SHP77 (cell line): ENCODE measurements at regions not wholly inside any gene's neighbourhood (a gene's known extent, or its start where the extent isn't known, plus 50 kb on each side); places are given as distances from the start of the nearest gene placed in this dataset.
A peak's percentile ranks its signal among the peaks of the same experiment; 100 is the strongest.
"Not testable (repeated sequence)": the region's sequence is repeated elsewhere in the genome, so short reads cannot be mapped to it uniquely, and the experiment has no call there.

Experiments used
- DNase-seq, 2 experiments: peaks; one replicate each; lab custom pipeline; 2025; lab: John Stamatoyannopoulos, UW

DNA sequence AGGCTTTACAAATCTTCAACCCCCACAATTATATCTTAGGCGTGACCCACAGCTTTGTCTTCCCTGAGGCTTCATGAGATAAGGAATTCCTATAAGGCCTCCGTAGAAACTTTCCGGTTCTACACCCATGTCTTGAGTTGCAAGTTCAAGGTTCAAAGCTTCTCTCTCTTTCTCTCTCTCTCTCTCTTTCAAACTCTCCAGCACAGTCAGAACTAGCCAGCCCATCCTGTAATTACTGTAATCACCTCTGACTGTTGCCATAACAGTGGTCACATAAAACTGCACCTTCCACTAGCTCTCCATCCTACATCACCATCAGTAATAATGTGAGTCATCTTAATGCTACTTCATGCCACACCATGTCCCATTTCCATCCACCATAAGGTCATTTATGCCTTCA is 90.0 kb upstream of the NFASC start:
- no peak for DNase-seq

DNA sequence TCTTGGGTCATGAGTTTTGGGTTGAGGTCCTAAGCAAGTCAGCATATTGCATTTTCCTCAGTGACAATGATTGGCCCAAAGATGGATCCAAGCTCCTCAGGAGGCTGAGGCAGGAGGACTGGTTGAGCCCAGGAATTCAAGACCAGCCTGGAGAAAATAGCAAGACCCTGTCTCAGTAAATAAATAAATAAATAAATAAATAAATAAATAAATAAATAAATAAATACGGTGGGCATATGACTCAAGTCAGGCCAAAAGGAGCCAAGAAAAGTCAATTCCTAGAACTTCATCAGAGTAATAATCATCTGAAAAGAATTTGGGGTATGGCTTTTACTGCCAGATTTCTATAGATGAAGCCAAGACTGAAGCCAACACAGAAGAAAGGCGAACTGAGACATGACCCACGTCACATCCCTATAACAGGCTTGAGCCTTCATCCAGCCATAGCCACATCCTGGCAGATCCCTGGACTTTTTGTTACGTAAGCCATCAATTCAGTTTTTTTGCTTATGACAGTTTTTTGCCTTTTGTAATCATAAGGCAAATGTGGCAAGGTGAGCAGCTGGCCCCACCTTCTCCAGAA is 88.5 kb upstream of the NFASC start:
- no peak for DNase-seq

- DNase-seq: not testable (repeated sequence)
Observed at GRCh38 chr1:204785023-204785422, 85.6 kb upstream of the NFASC start.

DNA sequence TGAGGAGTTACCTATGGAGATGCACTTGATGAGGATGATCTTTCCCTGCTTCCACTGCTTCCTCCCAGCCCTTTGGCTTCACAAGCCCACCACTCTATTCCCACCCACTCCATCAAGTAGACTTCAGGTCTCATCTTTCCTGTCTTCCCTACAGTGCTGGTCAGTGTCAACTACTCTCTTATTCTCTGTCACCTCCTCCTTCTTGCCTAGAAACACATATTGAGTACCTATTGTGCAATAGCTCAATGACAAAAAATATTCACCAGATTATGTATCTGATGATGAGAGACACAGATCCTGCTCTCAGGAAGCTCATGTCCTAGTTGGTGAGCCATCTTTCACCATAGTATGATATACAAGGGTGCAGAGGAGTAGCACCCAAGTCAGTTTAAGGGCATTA is 82.2 kb upstream of the NFASC start:
- no peak for DNase-seq

GRCh38 chr1:204791453-204792353 is 79.0 kb upstream of the NFASC start:
- DNase-seq: peak; percentile 56 to 64

DNA sequence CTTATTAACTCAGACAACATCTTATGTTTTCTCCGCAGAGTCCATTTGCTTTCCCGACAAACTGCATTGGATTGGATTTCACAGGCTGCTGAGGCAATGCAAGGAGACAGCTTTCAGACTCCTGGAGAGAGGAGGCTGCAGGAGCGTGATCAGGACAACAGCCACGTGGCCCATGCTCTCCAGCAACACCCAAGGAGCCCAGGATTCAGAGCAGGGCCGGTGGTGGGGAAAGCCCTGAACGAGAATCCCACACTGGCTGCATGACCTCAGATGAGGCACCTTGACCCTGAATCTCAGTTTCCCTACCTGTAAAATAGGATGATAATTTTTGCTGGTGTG is 78.3 kb upstream of the NFASC start:
- no peak for DNase-seq

GRCh38 chr1:204793259-204793914 is 77.3 kb upstream of the NFASC start:
- DNase-seq: no peak

- not testable (repeated sequence) for DNase-seq
Observed at GRCh38 chr1:204796886-204797285, 73.8 kb upstream of the NFASC start.

DNA sequence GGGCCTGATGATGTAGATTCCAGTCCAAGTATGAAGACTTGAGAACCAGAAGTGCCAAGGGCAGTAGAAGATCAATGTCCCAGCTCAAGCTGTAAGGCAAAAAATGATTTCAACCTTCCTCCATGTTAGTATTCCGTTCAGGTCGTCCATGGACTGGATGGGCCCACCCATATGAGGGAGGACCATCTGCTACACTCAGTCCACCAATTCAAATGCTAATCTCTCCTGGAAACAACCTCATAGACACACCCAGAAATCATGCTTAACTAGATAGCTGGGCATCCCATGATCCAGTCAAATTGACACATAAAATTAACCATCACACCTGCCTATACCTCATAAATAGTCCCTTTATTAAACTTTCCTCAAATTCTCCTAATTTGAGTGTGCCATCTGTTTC is 73.3 kb upstream of the NFASC start:
- no peak for DNase-seq

- no peak for DNase-seq
Observed at GRCh38 chr1:204799630-204800029, 71.0 kb upstream of the NFASC start.

GRCh38 chr1:204801211-204801610 is 69.5 kb upstream of the NFASC start:
- no peak for DNase-seq

- DNase-seq: no peak
Observed at GRCh38 chr1:204802401-204803175, 68.1 kb upstream of the NFASC start.

- no peak for DNase-seq
Observed at GRCh38 chr1:204803607-204804006, 67.1 kb upstream of the NFASC start.

GRCh38 chr1:204806943-204807687 is 63.5 kb upstream of the NFASC start:
- DNase-seq: peak; percentile 70 to 76

DNA sequence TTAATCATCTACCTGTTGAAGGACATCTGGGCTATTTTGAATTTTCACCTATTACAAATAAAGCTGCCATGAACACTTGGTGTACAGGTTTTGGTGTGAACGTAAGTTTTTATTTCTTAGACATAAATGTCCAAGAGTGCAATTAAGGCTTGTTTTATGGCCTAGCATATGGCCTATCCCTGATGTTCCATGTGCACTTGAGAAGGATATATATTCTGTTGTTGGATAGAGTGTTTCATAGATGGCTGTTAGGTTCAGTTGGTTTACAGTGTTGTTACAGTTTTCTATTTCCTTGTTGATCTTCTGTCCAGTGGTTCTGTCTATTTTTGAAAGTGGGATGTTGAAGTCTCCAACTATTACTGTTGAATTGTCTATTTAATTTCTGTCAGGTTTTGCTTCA is 61.2 kb upstream of the NFASC start:
- DNase-seq: no peak

- DNase-seq: no peak
Observed at GRCh38 chr1:204812842-204813241, 57.8 kb upstream of the NFASC start.

DNA sequence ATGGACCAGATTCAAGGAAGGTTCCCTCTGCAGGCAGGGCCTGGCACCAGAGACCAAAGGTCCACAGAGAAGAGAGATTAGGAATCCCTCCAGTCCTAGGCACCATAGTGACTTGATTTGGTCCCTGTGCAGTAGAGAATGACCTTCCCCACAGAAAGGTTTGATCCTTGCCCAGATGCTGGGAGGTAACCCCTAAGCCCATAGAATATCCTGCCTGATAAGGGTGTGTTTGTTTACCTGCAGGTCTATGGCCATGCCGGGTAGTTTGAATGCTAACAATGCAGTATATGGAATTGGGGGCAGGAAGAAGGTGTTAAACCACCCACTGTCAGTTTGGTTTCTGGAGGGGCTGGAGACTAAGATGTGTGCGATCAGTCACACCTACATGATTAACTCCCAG is 57.1 kb upstream of the NFASC start:
- DNase-seq: no peak

DNA sequence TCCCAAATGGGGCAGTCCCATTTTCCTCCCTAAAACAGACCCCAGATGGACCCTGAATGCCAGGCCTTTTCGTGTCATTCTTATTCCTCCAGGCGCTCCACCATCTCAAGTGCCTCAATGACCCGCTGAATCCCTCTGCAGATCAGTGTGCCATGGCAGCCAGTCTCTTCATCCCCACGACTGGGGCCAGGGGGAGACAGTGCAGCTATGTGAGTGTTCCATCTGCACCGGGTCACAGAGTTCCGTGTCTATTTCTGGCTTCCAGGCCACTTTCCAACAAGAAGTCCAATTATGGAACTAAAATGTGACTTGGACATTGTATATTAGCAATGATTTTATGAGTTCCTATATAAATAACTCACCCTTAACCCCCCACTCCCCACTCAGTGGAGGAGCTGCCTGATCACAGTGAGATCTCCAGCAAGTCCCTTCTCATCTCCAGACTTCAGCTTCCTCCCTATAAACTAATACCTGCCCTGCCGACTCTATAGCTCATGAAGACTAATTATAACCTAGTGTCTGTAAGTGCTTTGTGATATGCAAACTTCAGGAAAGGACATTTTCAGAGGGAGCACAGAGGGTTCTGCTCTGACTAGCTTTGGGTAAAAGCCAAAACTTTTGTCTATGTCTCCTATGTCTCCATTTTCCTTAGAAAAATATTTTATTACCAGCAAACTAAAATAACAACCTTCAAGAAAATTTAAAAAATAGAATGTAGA is 56.3 kb upstream of the NFASC start:
- no peak for DNase-seq

DNA sequence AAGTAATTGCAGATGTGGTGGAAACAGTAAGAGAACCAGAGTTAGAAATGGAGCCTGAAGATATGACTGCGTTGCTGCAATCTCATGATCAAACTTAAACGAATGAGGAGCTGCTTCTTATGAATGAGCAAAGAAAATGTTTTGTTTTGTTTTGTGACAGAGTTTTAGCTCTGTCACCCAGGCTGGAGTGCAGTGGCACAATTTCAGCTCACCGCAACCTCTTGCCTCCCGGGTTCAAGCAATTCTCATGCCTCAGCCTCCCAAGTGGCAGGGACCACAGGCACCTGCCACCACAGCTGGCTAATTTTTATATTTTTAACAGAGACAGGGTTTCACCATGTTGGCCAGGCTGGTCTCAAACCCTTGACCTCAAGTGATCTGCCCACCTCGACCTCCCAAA is 53.3 kb upstream of the NFASC start:
- no peak for DNase-seq

DNA sequence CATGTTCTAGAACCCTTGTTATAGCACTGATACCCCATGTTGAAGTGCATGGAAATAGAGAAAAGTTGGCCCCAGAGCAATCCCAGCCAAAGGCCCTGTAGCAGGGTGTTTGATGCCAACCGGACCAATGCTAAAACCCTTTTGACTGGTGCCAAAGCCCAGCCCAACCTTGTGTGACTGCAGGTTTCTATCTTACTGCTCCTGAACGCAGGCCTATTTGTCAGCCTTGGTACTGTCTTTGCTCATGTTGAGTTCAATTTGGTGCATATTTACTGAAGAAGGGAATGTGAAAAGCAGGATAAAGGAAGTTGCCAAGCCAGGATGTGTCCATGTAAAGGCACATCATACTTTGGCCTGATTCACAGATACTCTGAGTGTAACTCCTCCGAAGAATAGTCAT is 51.7 kb upstream of the NFASC start:
- no peak for DNase-seq

GRCh38 chr1:204819495-204819894 is 51.2 kb upstream of the NFASC start:
- no peak for DNase-seq
